ENCODE measurements at regions not wholly inside any gene's neighbourhood (a gene's known extent, or its start where the extent isn't known, plus 50 kb on each side); places are given as distances from the start of the nearest gene placed in this dataset.

DNA sequence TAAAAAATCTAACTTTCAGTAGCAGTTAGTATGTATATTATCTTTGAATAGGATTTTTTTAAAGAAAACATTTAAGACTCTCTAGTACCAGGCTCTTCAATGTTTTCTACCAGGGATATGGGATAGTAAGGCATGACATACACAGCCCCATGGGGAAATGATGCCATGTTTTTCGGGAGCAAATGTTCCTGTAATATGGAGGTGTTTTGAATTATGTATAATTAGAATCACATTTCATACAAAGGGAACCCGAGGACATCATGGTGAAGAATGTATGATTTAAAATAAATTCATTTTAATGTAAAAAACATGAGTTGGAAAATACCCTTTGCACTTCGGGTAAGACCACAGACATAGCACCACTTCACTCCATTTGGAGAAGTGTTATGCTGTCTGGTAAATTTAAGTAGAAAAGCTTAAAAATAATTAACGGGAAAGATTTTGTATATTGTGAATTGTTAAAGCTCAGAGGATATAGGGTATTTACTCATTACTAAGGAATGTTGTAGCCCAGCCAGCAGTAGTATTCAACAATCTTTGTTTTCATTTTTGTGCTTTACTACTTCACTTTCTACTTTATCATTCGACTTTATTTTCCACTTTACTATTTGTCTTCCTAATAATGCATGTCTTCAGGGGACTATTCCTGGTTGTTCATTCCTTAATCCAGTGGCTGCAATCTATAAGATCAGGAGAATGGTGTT lies 2050.7 kb downstream of the ARAP2 start:
- no peak overlapping the region for H3K4me3 Mint-ChIP-seq
- no peak for DNase-seq (ENCODE audit: extremely low spot score, unreplicated experiment)
- H3K9me3 Mint-ChIP-seq = peaks cover 5% of the 10 kb centered on the region
- H3K36me3 Mint-ChIP-seq = no peaks in the 10 kb centered on the region
- H3K27ac Mint-ChIP-seq = no peak overlapping the region
- H3K27me3 Mint-ChIP-seq = no peaks in the 10 kb centered on the region
- H3K4me1 Mint-ChIP-seq (ENCODE audit: unreplicated experiment) = no peaks in the 10 kb centered on the region
- TF ChIP-seq CTCF (conservative IDR thresholded peaks at IDR 0.05) = no peak

- Mint-ChIP-seq H3K36me3 (no peaks in the 10 kb centered on the region), H3K9me3 (peaks cover 2% of the 10 kb centered on the region), H3K27ac (no peak overlapping the region), H3K27me3 (no peaks in the 10 kb centered on the region), H3K4me1 (ENCODE audit: unreplicated experiment) (no peaks in the 10 kb centered on the region), H3K4me3 (no peak overlapping the region)
- DNase-seq (ENCODE audit: extremely low spot score, unreplicated experiment) = no peak
- no peak for TF ChIP-seq CTCF (conservative IDR thresholded peaks at IDR 0.05)
These were observed 2049.7 kb downstream of the ARAP2 start for GRCh38 chr4:34194585-34194984.

DNA sequence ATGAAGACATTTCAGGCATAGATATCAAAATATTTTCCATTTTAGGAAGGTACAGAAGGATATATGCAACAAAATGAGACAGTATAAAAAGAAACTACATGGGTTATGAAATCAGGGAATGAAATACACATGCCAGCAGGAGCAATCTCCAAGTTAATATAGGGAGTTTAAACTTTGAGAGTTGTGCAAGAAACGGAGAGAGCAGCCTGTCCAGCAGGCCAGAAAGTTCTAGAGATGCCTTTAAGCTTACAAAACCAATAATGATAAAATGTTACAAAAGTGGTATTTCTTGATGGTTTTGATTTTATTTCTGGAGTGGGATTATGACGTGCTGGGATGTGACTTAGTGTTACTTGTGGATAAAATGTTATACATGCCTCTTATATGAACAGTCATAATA lies 2047.9 kb downstream of the ARAP2 start:
- no peaks in the 10 kb centered on the region for H3K36me3 Mint-ChIP-seq
- TF ChIP-seq CTCF (conservative IDR thresholded peaks at IDR 0.05) = no peak
- H3K27me3 Mint-ChIP-seq = no peaks in the 10 kb centered on the region
- H3K4me1 Mint-ChIP-seq (ENCODE audit: unreplicated experiment) = no peaks in the 10 kb centered on the region
- DNase-seq (ENCODE audit: extremely low spot score, unreplicated experiment) = no peak
- no peak overlapping the region for H3K4me3 Mint-ChIP-seq
- H3K9me3 Mint-ChIP-seq = no peaks in the 10 kb centered on the region
- H3K27ac Mint-ChIP-seq = no peak overlapping the region

- Mint-ChIP-seq H3K9me3 (no peaks in the 10 kb centered on the region), H3K27ac (no peak overlapping the region), H3K36me3 (no peaks in the 10 kb centered on the region), H3K4me3 (no peak overlapping the region), H3K4me1 (ENCODE audit: unreplicated experiment) (no peaks in the 10 kb centered on the region), H3K27me3 (no peaks in the 10 kb centered on the region)
- no peak for TF ChIP-seq CTCF (conservative IDR thresholded peaks at IDR 0.05)
- no peak for DNase-seq (ENCODE audit: extremely low spot score, unreplicated experiment)
These were observed 2045.3 kb downstream of the ARAP2 start for GRCh38 chr4:34198966-34199365.

DNA sequence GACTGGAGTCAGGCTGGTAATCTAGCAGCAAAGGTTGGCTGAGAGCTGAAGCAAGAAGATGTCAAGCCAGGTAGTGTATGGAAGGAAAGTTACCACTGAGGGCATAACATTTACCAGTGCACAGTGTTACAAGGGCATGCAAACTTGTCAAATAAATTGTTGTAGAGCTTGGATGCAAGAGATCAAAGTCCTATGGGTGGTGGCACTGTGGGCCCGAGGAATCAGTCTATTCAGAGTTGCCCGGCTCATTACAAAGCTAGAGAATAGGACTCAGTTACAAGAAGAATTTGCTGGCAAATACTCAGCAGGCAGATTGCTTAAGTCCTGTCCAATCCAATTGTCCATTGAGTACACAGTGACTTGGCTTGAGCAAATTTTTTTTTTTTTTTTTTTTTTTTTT lies 2043.8 kb downstream of the ARAP2 start:
- DNase-seq (ENCODE audit: extremely low spot score, unreplicated experiment) = no peak
- Mint-ChIP-seq H3K9me3 (peaks cover 5% of the 10 kb centered on the region), H3K4me3 (no peak overlapping the region), H3K4me1 (ENCODE audit: unreplicated experiment) (no peaks in the 10 kb centered on the region), H3K27ac (no peak overlapping the region), H3K36me3 (no peaks in the 10 kb centered on the region), H3K27me3 (no peaks in the 10 kb centered on the region)
- no peak for TF ChIP-seq CTCF (conservative IDR thresholded peaks at IDR 0.05)

- no peak for TF ChIP-seq CTCF (conservative IDR thresholded peaks at IDR 0.05)
- H3K27me3 Mint-ChIP-seq = no peaks in the 10 kb centered on the region
- H3K36me3 Mint-ChIP-seq = no peaks in the 10 kb centered on the region
- no peaks in the 10 kb centered on the region for H3K4me1 Mint-ChIP-seq (ENCODE audit: unreplicated experiment)
- no peak overlapping the region for H3K27ac Mint-ChIP-seq
- H3K9me3 Mint-ChIP-seq = peaks cover 10% of the 10 kb centered on the region
- H3K4me3 Mint-ChIP-seq = no peak overlapping the region
- no peak for DNase-seq (ENCODE audit: extremely low spot score, unreplicated experiment)
These were observed 2042.2 kb downstream of the ARAP2 start for GRCh38 chr4:34202154-34202553.

All from type B pancreatic cell (in vitro differentiated cells).